Heart left ventricle (tissue), 16 donors: ENCODE measurements at regions not wholly inside any gene's neighbourhood (a gene's known extent, or its start where the extent isn't known, plus 50 kb on each side); places are given as distances from the start of the nearest gene placed in this dataset.
A peak's percentile ranks its signal among the peaks of the same experiment; 100 is the strongest.

Experiments
- ATAC-seq, 4 donors: fragments of 200-7000 bp; cut with Tn5 transposase; one replicate each; pipeline ENCODE4 v1.9.1; 2020 to 2022; ENCODE audit warnings: moderate library complexity in 4 of 4, mild to moderate bottlenecking in 3 of 4, moderate number of reproducible peaks in 1 of 4
- DNase-seq, 5 donors: peaks; one replicate each; pipeline ENCODE4 v3.0.0-alpha.2; 2020
- H3K27ac ChIP-seq, 12 donors: fragments of 200-600 bp; sonication (generic) in 4 of 12; one replicate each; pipeline versions ENCODE4 v1.5.0 to v1.8.0; 2016 to 2022; ENCODE audit warnings: mild to moderate bottlenecking in 2 of 12
- H3K27me3 ChIP-seq, 9 donors: fragments of 200-600 bp; sonication (generic) in 2 of 9; one replicate each; pipeline versions ENCODE4 v1.5.1 to v1.8.0; 2016 to 2022; ENCODE audit warnings: mild to moderate bottlenecking in 3 of 9
- H3K36me3 ChIP-seq, 9 donors: fragments of 200-600 bp; sonication (generic) in 2 of 9; one replicate each; pipeline versions ENCODE4 v1.5.0 to v1.8.0; 2018 to 2022; ENCODE audit warnings: mild to moderate bottlenecking in 2 of 9
- H3K4me1 ChIP-seq, 12 donors: fragments of 200-600 bp; sonication (generic) in 4 of 12; one replicate each; pipeline versions ENCODE4 v1.5.0 to v1.8.0; 2016 to 2022; ENCODE audit warnings: mild to moderate bottlenecking in 3 of 12
- H3K4me3 ChIP-seq, 12 donors: fragments of 200-600 bp; sonication (generic) in 4 of 12; one replicate each; pipeline versions ENCODE4 v1.5.0 to v1.8.0; 2017 to 2022; ENCODE audit warnings: mild to moderate bottlenecking in 9 of 12, moderate library complexity in 4 of 12
- H3K9me3 ChIP-seq, 12 donors: fragments of 200-600 bp; sonication (generic) in 4 of 12; one replicate each; pipeline versions ENCODE4 v1.5.0 to v1.8.0; 2016 to 2022; ENCODE audit warnings: mild to moderate bottlenecking in 1 of 12
- POLR2A ChIP-seq, 2 donors: fragments of 450-650 bp; IDR thresholded peaks; one replicate each; pipeline ENCODE4 v1.6.1; 2017; ENCODE audit warnings: antibody characterized with exemption in 2 of 2, mild to moderate bottlenecking in 2 of 2, moderate library complexity in 2 of 2
- WGBS, 4 donors: extraction: QIAGEN DNeasy Blood & Tissue Kit in 2 of 4; methylation state at CpG; one replicate each; pipeline versions ENCODE4 v1.1.5 to v1.1.7; 2013 to 2018; 5-methylcytosine and 5-hydroxymethylcytosine counted together
- intact Hi-C, 10 donors: fragments of 100-400 bp; cut with DNase I; formaldehyde crosslinking; loops; one replicate each; pipeline versions ENCODE4 v1.11.1 to v1.14.2; 2022
- TF ChIP-seq, protein P1 (sequence below), 12 donors: fragments of 200-600 bp; sonication (generic) in 4 of 12; IDR thresholded peaks; one replicate each; pipeline versions ENCODE4 v1.5.0 to v1.8.0; 2018 to 2022; ENCODE audit warnings: antibody characterized with exemption in 12 of 12, mild to moderate bottlenecking in 5 of 12
- donor health status: ischemic (EF 13 %, LVEDD 7.1; RV severe dilation, severe dysfunction).
- donor health status: healthy with polysubstance abuse.
- donor health status: DM: no; HTN: yes; CAD: no.
- donor health status: DM: no; HTN: no; CAD: no.
- donor health status: ischemic (EF 25% LVEDD 6.9; RV normal size, moderate dysfunction).
- donor health status: ischemic (EF 25% LVEDD 5.7; RV mildly dilated, moderate dysfunction).
- donor health status: healthy.
- donor health status: DM: yes; HTN: yes; CAD: no.
- donor health status: ischemic (EF 35%, LVEDD 5.7; RV mildly dilated, moderate dysfunction).
- donor health status: nonischemic (EF 11% LVEDD 7.7; RV severe dilation, severe dysfunction).
- donor health status: DM: yes; HTN: yes; CAD: no.
- donor health status: PGD.
- donor health status: ischemic (EF 29% LVEDD 5.4; RV normal size, mild dysfunction).
- donor health status: nonischemic (EF 23%, LVEDD 6.1; RV moderate dilation, normal function).

DNA sequence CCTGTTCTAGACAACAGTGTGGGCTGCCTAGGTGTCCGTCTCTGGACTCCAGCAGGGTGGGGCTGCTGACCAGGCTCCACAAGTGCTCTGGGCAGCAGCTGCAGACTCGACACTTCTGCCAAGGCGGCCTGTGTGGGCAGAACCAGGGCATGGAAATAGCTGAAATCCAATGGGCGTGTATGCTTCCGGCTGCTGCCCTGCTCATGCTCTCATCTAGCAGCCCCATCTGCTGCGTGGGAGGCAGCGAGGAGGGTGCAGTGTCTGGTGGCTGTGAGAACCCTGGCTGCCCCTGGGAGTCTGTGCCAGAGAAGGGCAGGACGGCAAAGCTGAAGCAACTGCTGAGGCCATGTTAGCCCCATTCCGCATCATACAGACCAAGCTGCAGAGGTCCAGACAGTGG, 174.9 kb downstream of the SOX11 start:
- DNase-seq = no peak
- intact Hi-C loops = no loop called here

DNA sequence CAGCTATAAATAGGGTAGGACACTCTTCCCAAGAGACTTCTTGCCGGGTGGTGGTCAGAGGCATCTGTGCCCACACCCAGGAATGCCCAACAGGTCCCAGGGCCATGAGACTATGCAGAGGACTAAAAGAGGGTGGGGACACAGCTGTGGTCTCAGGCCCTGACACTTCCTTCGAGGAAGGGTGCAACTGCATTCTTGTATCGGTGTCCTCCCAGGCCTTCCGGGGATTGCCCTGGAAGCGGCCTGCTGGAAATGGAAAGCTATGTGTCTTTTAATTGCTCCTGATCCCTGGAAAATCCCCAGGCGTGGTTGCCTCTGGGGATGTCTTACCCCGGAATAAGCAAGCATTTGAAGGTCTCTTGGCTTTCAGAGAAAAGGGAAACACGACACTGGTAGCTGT, 176.7 kb downstream of the SOX11 start:
- no peak for ATAC-seq
- TF ChIP-seq POLR2A (IDR thresholded peaks at IDR 0.05) = no peak
- TF ChIP-seq, protein P1, sequence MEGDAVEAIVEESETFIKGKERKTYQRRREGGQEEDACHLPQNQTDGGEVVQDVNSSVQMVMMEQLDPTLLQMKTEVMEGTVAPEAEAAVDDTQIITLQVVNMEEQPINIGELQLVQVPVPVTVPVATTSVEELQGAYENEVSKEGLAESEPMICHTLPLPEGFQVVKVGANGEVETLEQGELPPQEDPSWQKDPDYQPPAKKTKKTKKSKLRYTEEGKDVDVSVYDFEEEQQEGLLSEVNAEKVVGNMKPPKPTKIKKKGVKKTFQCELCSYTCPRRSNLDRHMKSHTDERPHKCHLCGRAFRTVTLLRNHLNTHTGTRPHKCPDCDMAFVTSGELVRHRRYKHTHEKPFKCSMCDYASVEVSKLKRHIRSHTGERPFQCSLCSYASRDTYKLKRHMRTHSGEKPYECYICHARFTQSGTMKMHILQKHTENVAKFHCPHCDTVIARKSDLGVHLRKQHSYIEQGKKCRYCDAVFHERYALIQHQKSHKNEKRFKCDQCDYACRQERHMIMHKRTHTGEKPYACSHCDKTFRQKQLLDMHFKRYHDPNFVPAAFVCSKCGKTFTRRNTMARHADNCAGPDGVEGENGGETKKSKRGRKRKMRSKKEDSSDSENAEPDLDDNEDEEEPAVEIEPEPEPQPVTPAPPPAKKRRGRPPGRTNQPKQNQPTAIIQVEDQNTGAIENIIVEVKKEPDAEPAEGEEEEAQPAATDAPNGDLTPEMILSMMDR (IDR thresholded peaks at IDR 0.05) = no peak
- WGBS, 4 donors = 45 to 66% (median 59%) methylated on average over 7 to 8 of the region's 8 CpGs
- H3K4me1 ChIP-seq = no peaks in the 10 kb centered on the region
- H3K27me3 ChIP-seq = no peaks in the 10 kb centered on the region
- no peaks in the 10 kb centered on the region for H3K36me3 ChIP-seq
- intact Hi-C loops = no loop called here
- DNase-seq = peak in 2 of 5 donors; percentile 24 to 30
- H3K4me3 ChIP-seq = no peak overlapping the region
- H3K9me3 ChIP-seq = peaks cover 0 to 11% (median 0%) of the 10 kb centered on the region in 12 donors
- no peak overlapping the region for H3K27ac ChIP-seq

More for the DNA sequence above, 174.9 kb downstream of the SOX11 start:
- no peak for TF ChIP-seq POLR2A (IDR thresholded peaks at IDR 0.05)
- TF ChIP-seq, protein P1 (IDR thresholded peaks at IDR 0.05) = no peak
- Histone ChIP-seq H3K4me1 (no peaks in the 10 kb centered on the region), H3K9me3 (peaks cover 0 to 4% (median 0%) of the 10 kb centered on the region in 12 donors), H3K36me3 (no peaks in the 10 kb centered on the region), H3K27ac (no peak overlapping the region), H3K27me3 (no peaks in the 10 kb centered on the region), H3K4me3 (no peak overlapping the region)
- ATAC-seq = no peak
- WGBS, 4 donors = 84 to 87% (median 87%) methylated on average over 8 to 9 of the region's 9 CpGs

DNA sequence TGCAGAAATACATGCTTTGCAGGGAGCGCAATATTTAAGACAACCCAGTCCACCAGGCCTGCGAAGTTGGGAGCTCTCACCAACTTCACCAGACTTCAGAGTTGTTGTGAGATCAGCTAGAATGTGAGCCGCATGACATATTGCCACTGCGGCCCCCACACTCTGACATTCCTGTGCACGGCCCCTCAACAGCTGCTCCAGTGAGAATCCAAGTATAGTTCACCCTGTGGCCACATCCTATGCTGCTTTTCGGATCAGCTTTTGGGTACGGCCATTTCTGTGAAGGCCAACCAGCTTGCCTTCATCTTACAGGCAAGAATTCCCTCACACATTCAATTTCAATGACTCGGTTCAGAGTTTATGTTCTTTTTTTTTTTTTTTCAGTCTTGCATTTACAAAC, 177.8 kb downstream of the SOX11 start:
- no peak for DNase-seq
- H3K36me3 ChIP-seq = no peaks in the 10 kb centered on the region
- no peak for ATAC-seq
- peaks cover 0 to 13% (median 0%) of the 10 kb centered on the region in 12 donors for H3K9me3 ChIP-seq
- WGBS, 4 donors = 91 to 94% (median 92%) methylated on average over 8 of the region's 8 CpGs
- no peaks in the 10 kb centered on the region for H3K27me3 ChIP-seq
- no peak overlapping the region for H3K4me3 ChIP-seq
- intact Hi-C loops = no loop called here
- TF ChIP-seq, protein P1 (IDR thresholded peaks at IDR 0.05) = no peak
- no peak for TF ChIP-seq POLR2A (IDR thresholded peaks at IDR 0.05)
- no peak overlapping the region for H3K27ac ChIP-seq
- H3K4me1 ChIP-seq = no peaks in the 10 kb centered on the region

DNA sequence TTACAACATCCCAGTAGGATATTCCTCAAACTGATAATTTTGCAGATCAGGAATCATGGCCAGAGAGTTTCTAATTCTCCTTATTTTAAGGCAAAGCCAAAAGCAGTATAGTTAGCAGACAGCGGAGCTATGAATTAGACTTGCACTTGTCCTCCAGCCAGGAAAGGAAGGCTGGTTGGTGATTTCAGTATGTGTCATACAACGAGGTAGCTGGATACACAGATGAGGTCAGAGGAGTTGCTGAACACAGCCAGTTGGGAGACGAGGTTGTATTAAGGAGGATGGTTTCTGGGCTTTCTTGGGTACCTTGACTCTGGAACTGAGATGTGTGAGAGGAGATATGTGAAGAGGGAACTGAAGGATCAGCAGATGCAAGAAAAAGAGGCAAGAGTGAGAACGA, 185.2 kb downstream of the SOX11 start:
- DNase-seq (no peak), ATAC-seq (no peak)

More for the DNA sequence above, 185.2 kb downstream of the SOX11 start:
- 69 to 79% (median 74%) methylated on average over 4 of the region's 4 CpGs for WGBS, 4 donors
- no peaks in the 10 kb centered on the region for H3K27me3 ChIP-seq
- H3K27ac ChIP-seq = no peak overlapping the region
- H3K36me3 ChIP-seq = no peaks in the 10 kb centered on the region
- H3K9me3 ChIP-seq = peaks cover 0 to 10% (median 0%) of the 10 kb centered on the region in 12 donors
- intact Hi-C loops = no loop called here
- H3K4me1 ChIP-seq = no peaks in the 10 kb centered on the region
- TF ChIP-seq, protein P1 (IDR thresholded peaks at IDR 0.05) = no peak
- no peak for TF ChIP-seq POLR2A (IDR thresholded peaks at IDR 0.05)
- H3K4me3 ChIP-seq = no peak overlapping the region
